Mesenchymal stem cell (in vitro differentiated cells and primary cell): ENCODE measurements at regions not wholly inside any gene's neighbourhood (a gene's known extent, or its start where the extent isn't known, plus 50 kb on each side); places are given as distances from the start of the nearest gene placed in this dataset.
"Not testable (repeated sequence)": the region's sequence is repeated elsewhere in the genome, so short reads cannot be mapped to it uniquely, and the experiment has no call there.

Experiments used
- DNase-seq: peaks from one replicate; pipeline ENCODE4 v3.0.0-alpha.2; 2013
- H2AFZ ChIP-seq: one replicate; pipeline ENCODE4 v1.6.1; 2013; ENCODE audit warnings: low read depth, mild to moderate bottlenecking, control low read depth, inconsistent platforms, low read length, moderate library complexity
- H2AK5ac ChIP-seq: 2 replicates; pipeline ENCODE4 v1.6.1; 2013; ENCODE audit warnings: low read length, moderate library complexity, mild to moderate bottlenecking, inconsistent platforms; ENCODE audit not compliant: severe bottlenecking
- H2BK120ac ChIP-seq: one replicate; pipeline ENCODE4 v1.6.1; 2013; ENCODE audit warnings: low read depth, mild to moderate bottlenecking, inconsistent platforms, low read length, moderate library complexity
- H2BK12ac ChIP-seq, 2 experiments: one replicate each; pipeline ENCODE4 v1.6.1; 2013; ENCODE audit warnings: inconsistent platforms in 2 of 2, low read length in 2 of 2, mild to moderate bottlenecking in 2 of 2, moderate library complexity in 2 of 2, control low read depth in 1 of 2
- H2BK15ac ChIP-seq: one replicate; pipeline ENCODE4 v1.6.1; 2013; ENCODE audit warnings: mild to moderate bottlenecking, low read depth, inconsistent platforms; ENCODE audit not compliant: poor library complexity, severe bottlenecking
- H2BK5ac ChIP-seq: 2 replicates; pipeline ENCODE4 v1.6.1; 2013; ENCODE audit warnings: low read depth, mild to moderate bottlenecking, low read length, control low read depth, inconsistent platforms; ENCODE audit not compliant: poor library complexity, severe bottlenecking
- H3K14ac ChIP-seq, 2 experiments: one replicate each; pipeline ENCODE4 v1.6.1; 2013; ENCODE audit warnings: inconsistent platforms in 2 of 2, low read length in 2 of 2, control low read depth in 1 of 2, mild to moderate bottlenecking in 1 of 2, moderate library complexity in 1 of 2
- H3K18ac ChIP-seq, 2 experiments: one replicate each; pipeline ENCODE4 v1.6.1; 2013; ENCODE audit warnings: inconsistent platforms in 2 of 2, low read length in 2 of 2, control low read depth in 1 of 2, low read depth in 1 of 2, mild to moderate bottlenecking in 1 of 2
- H3K23ac ChIP-seq, 2 experiments: one replicate each; pipeline ENCODE4 v1.6.1; 2013; ENCODE audit warnings: inconsistent platforms in 2 of 2, low read length in 2 of 2, mild to moderate bottlenecking in 2 of 2, moderate library complexity in 2 of 2, control low read depth in 1 of 2
- H3K27ac ChIP-seq: 2 replicates; pipeline ENCODE4 v1.5.1; 2013; ENCODE audit warnings: mild to moderate bottlenecking, moderate library complexity, low read length, control low read depth, inconsistent platforms; ENCODE audit not compliant: poor library complexity, severe bottlenecking
- H3K27me3 ChIP-seq, 2 experiments: 2 replicates each; pipeline versions ENCODE4 v1.6.1 to v1.7.0; 2013; ENCODE audit warnings: low read length in 2 of 2, mild to moderate bottlenecking in 2 of 2, moderate library complexity in 2 of 2, control low read depth in 1 of 2, inconsistent platforms in 1 of 2; ENCODE audit not compliant: control insufficient read depth in 1 of 2, insufficient read depth in 1 of 2
- H3K36me3 ChIP-seq, 2 experiments: 2 replicates each; pipeline versions ENCODE4 v1.6.1 to v1.7.0; 2013; ENCODE audit warnings: low read length in 2 of 2, control low read depth in 1 of 2, inconsistent platforms in 1 of 2, low read depth in 1 of 2, mild to moderate bottlenecking in 1 of 2; ENCODE audit not compliant: insufficient read depth in 2 of 2, control insufficient read depth in 1 of 2
- H3K4ac ChIP-seq, 2 experiments: one replicate each; pipeline ENCODE4 v1.6.1; 2013; ENCODE audit warnings: inconsistent platforms in 2 of 2, low read length in 2 of 2, mild to moderate bottlenecking in 2 of 2, moderate library complexity in 2 of 2, control low read depth in 1 of 2, low read depth in 1 of 2
- H3K4me1 ChIP-seq: 2 replicates; pipeline ENCODE4 v1.6.1; 2013; ENCODE audit warnings: low read depth, low read length, control low read depth; ENCODE audit not compliant: control insufficient read depth, insufficient read depth
- H3K4me2 ChIP-seq: 2 replicates; pipeline ENCODE4 v1.6.1; 2013; ENCODE audit warnings: low read length, mild to moderate bottlenecking, inconsistent platforms; ENCODE audit not compliant: poor library complexity, severe bottlenecking
- H3K4me3 ChIP-seq, 2 experiments: 2 replicates each; pipeline versions ENCODE4 v1.5.1 to v1.7.0; 2013; ENCODE audit warnings: low read length in 2 of 2, mild to moderate bottlenecking in 2 of 2, control low read depth in 1 of 2, low read depth in 1 of 2; ENCODE audit not compliant: insufficient read depth in 1 of 2
- H3K79me1 ChIP-seq: replicated peaks from 2 replicates; pipeline ENCODE4 v1.6.1; 2013; ENCODE audit warnings: mild to moderate bottlenecking, control low read depth, low read length, inconsistent platforms; ENCODE audit not compliant: poor library complexity, severe bottlenecking
- H3K9ac ChIP-seq: 2 replicates; pipeline ENCODE4 v1.7.0; 2013; ENCODE audit warnings: mild to moderate bottlenecking, low read length, moderate library complexity
- H3K9me3 ChIP-seq: 2 replicates; pipeline ENCODE4 v1.7.0; 2013; ENCODE audit warnings: mild to moderate bottlenecking, low read length; ENCODE audit not compliant: control insufficient read depth
- H4K8ac ChIP-seq: one replicate; pipeline ENCODE4 v1.6.1; 2013; ENCODE audit warnings: inconsistent platforms, mild to moderate bottlenecking, low read length, moderate library complexity
- H4K91ac ChIP-seq: one replicate; pipeline ENCODE4 v1.6.1; 2013; ENCODE audit warnings: mild to moderate bottlenecking, low read length, inconsistent platforms
- WGBS: methylation state at CpG from one replicate; pipeline ENCODE4 v1.1.7; 2013; ENCODE audit warnings: mixed read lengths; 5-methylcytosine and 5-hydroxymethylcytosine counted together

DNA sequence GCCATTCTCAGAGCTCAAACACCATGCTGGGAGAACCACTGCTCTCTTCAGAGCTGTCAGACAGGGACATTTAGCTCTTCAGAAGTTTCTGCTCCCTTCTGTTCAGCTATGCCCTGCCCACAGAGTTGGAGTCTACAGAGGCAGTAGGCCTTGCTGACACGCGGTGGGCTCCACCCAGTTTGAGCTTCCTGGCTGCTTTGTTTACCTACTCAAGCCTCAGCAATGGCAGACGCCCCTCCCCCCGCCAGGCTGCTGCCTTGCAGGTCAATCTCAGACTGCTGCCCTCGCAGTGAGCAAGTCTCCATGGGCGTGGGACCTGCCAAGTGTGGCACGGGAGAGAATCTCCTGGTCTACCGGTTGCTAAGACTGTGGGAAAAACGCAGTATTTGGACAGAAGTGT lies 93.8 kb upstream of the ZC3H12A start:
- H3K4me1 ChIP-seq, H2BK15ac ChIP-seq, H4K8ac ChIP-seq, H3K18ac ChIP-seq, H3K4ac ChIP-seq, H3K27ac ChIP-seq, H3K14ac ChIP-seq, H2BK120ac ChIP-seq, H3K4me2 ChIP-seq, H4K91ac ChIP-seq, DNase-seq, H3K9me3 ChIP-seq, H3K79me1 ChIP-seq, H3K27me3 ChIP-seq, H3K23ac ChIP-seq, H2BK5ac ChIP-seq, H3K4me3 ChIP-seq, H2AFZ ChIP-seq, H2AK5ac ChIP-seq, H2BK12ac ChIP-seq, H3K36me3 ChIP-seq, H3K9ac ChIP-seq: not testable (repeated sequence)
- WGBS = 47% methylated on average over 9 of the region's 9 CpGs

- Histone ChIP-seq H4K8ac (no peak overlapping the region), H3K23ac (no peak overlapping the region), H2BK5ac (no peak overlapping the region), H2AFZ (no peak overlapping the region), H3K18ac (no peak overlapping the region), H3K14ac (no peak overlapping the region), H2BK120ac (no peak overlapping the region), H3K4me1 (peaks cover 2% of the 10 kb centered on the region), H3K36me3 (no peaks in the 10 kb centered on the region), H3K4me2 (no peak overlapping the region), H3K79me1 (no peaks in the 10 kb centered on the region), H3K27ac (no peak overlapping the region), H3K9me3 (no peaks in the 10 kb centered on the region), H4K91ac (no peak overlapping the region), H2BK15ac (no peak overlapping the region), H3K4me3 (no peak overlapping the region), H3K27me3 (peaks cover 10 to 11% of the 10 kb centered on the region in 2 experiments), H3K9ac (no peak overlapping the region), H2AK5ac (no peak overlapping the region), H3K4ac (no peak overlapping the region), H2BK12ac (no peak overlapping the region)
- DNase-seq = no peak
- WGBS = 77% methylated on average over 4 of the region's 5 CpGs
Measured at GRCh38 chr1:37387854-37388253, 86.5 kb upstream of the ZC3H12A start.

GRCh38 chr1:37389327-37389726 lies 85.1 kb upstream of the ZC3H12A start:
- H3K27me3 ChIP-seq = peaks cover 10 to 26% of the 10 kb centered on the region in 2 experiments
- H3K79me1 ChIP-seq = no peaks in the 10 kb centered on the region
- no peak overlapping the region for H4K91ac ChIP-seq
- no peak overlapping the region for H3K4me3 ChIP-seq
- H2BK120ac ChIP-seq = no peak overlapping the region
- no peak for DNase-seq
- H2AFZ ChIP-seq = no peak overlapping the region
- H3K14ac ChIP-seq = no peak overlapping the region
- H3K4ac ChIP-seq = no peak overlapping the region
- no peak overlapping the region for H3K4me2 ChIP-seq
- H3K27ac ChIP-seq = no peak overlapping the region
- H2AK5ac ChIP-seq = no peak overlapping the region
- H2BK5ac ChIP-seq = no peak overlapping the region
- H2BK15ac ChIP-seq = no peak overlapping the region
- no peak overlapping the region for H3K18ac ChIP-seq
- no peak overlapping the region for H2BK12ac ChIP-seq
- no peaks in the 10 kb centered on the region for H3K9me3 ChIP-seq
- no peaks in the 10 kb centered on the region for H3K36me3 ChIP-seq
- H3K4me1 ChIP-seq = peaks cover 2% of the 10 kb centered on the region
- no peak overlapping the region for H3K23ac ChIP-seq
- WGBS = 79% methylated on average over 6 of the region's 6 CpGs
- no peak overlapping the region for H4K8ac ChIP-seq
- no peak overlapping the region for H3K9ac ChIP-seq

DNA sequence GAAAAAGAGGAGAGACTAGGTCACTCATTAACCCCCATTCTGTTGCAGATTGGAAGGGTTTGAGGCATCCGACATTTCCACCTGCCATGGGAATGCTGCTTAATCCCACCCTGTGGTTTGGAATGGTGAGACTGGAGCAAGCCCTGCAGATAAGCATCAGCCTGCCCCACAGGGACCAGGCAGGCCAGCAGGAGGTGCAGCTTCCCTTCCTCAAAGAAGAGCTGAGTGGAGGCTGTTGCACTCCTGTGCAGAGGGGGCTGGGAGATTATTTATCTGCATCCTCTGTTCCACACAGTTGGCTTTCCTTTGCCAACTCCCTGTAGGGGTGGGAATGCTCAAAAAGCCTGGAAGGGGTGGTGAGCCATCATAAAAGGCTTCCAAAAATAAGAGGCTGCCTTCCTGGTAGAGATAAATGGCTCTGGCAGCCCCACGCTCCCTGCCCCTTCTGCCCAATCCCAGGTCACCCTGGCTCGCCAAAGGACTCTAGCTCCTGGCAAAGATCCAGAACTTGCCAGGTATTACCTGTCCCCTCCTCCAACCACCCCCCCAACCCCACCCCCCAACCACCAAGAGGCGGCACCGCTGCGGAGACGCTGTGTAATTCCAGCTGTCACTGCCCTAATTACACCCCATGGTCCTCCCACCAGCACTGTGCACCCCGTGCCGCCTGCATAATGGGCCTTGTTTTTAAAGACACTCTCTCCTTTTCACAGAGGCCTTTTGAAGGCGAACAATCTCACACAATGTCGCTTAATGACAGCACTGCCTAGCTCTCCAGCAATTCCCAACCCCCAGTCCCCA lies 83.0 kb upstream of the ZC3H12A start:
- no peak overlapping the region for H2BK5ac ChIP-seq
- H3K9me3 ChIP-seq = no peaks in the 10 kb centered on the region
- H3K9ac ChIP-seq = no peak overlapping the region
- H3K4me3 ChIP-seq = no peak overlapping the region
- H3K27me3 ChIP-seq = peaks cover 10 to 47% of the 10 kb centered on the region in 2 experiments
- H3K23ac ChIP-seq = no peak overlapping the region
- H3K18ac ChIP-seq = no peak overlapping the region
- no peak overlapping the region for H2BK120ac ChIP-seq
- no peak overlapping the region for H3K14ac ChIP-seq
- H2BK15ac ChIP-seq = no peak overlapping the region
- H2AFZ ChIP-seq = no peak overlapping the region
- no peak for DNase-seq
- no peak overlapping the region for H3K27ac ChIP-seq
- no peak overlapping the region for H3K4ac ChIP-seq
- no peak overlapping the region for H4K8ac ChIP-seq
- H2AK5ac ChIP-seq = no peak overlapping the region
- no peak overlapping the region for H2BK12ac ChIP-seq
- no peak overlapping the region for H3K4me2 ChIP-seq
- no peaks in the 10 kb centered on the region for H3K4me1 ChIP-seq
- no peaks in the 10 kb centered on the region for H3K36me3 ChIP-seq
- no peak overlapping the region for H4K91ac ChIP-seq
- WGBS = 24% methylated on average over 11 of the region's 11 CpGs
- no peaks in the 10 kb centered on the region for H3K79me1 ChIP-seq
